Lower leg skin (tissue), 3 donors: ENCODE measurements at regions not wholly inside any gene's neighbourhood (a gene's known extent, or its start where the extent isn't known, plus 50 kb on each side); places are given as distances from the start of the nearest gene placed in this dataset.

Experiments used
- POLR2A ChIP-seq, 2 donors: fragments of 450-650 bp; IDR thresholded peaks; one replicate each; pipeline ENCODE4 v1.6.1; 2016 to 2017; ENCODE audit warnings: antibody characterized with exemption in 2 of 2, mild to moderate bottlenecking in 1 of 2, moderate library complexity in 1 of 2
- TF ChIP-seq, protein P1 (sequence below), 3 donors: fragments of 450-650 bp; IDR thresholded peaks; one replicate each; pipeline ENCODE4 v1.5.1; 2016; ENCODE audit warnings: antibody characterized with exemption in 3 of 3, mild to moderate bottlenecking in 3 of 3, moderate library complexity in 2 of 3

- TF ChIP-seq, protein P1, sequence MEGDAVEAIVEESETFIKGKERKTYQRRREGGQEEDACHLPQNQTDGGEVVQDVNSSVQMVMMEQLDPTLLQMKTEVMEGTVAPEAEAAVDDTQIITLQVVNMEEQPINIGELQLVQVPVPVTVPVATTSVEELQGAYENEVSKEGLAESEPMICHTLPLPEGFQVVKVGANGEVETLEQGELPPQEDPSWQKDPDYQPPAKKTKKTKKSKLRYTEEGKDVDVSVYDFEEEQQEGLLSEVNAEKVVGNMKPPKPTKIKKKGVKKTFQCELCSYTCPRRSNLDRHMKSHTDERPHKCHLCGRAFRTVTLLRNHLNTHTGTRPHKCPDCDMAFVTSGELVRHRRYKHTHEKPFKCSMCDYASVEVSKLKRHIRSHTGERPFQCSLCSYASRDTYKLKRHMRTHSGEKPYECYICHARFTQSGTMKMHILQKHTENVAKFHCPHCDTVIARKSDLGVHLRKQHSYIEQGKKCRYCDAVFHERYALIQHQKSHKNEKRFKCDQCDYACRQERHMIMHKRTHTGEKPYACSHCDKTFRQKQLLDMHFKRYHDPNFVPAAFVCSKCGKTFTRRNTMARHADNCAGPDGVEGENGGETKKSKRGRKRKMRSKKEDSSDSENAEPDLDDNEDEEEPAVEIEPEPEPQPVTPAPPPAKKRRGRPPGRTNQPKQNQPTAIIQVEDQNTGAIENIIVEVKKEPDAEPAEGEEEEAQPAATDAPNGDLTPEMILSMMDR (IDR thresholded peaks at IDR 0.05) = no peak
- TF ChIP-seq POLR2A (IDR thresholded peaks at IDR 0.05) = no peak
Measured at GRCh38 chr11:8320076-8320475, 56.4 kb upstream of the LMO1 start.
